HUES64 (cell line): ENCODE measurements at regions not wholly inside any gene's neighbourhood (a gene's known extent, or its start where the extent isn't known, plus 50 kb on each side); places are given as distances from the start of the nearest gene placed in this dataset.
"Not testable (repeated sequence)": the region's sequence is repeated elsewhere in the genome, so short reads cannot be mapped to it uniquely, and the experiment has no call there.

ENCODE experiments used
- H3K27ac ChIP-seq: 2 replicates; pipeline ENCODE4 v1.7.0; 2013; ENCODE audit warnings: low read depth, low read length, inconsistent platforms
- H3K27me3 ChIP-seq: 2 replicates; pipeline ENCODE4 v1.6.1; 2013; ENCODE audit warnings: mild to moderate bottlenecking, low read length; ENCODE audit not compliant: insufficient read depth
- H3K36me3 ChIP-seq: 2 replicates; pipeline ENCODE4 v1.6.1; 2013; ENCODE audit warnings: mild to moderate bottlenecking, low read length; ENCODE audit not compliant: insufficient read depth
- H3K4me1 ChIP-seq: 2 replicates; pipeline ENCODE4 v1.6.1; 2013; ENCODE audit warnings: mild to moderate bottlenecking, low read length, moderate library complexity; ENCODE audit not compliant: insufficient read depth
- H3K4me3 ChIP-seq: 2 replicates; pipeline ENCODE4 v1.5.1; 2013; ENCODE audit warnings: mild to moderate bottlenecking, low read length, moderate library complexity
- H3K9ac ChIP-seq: 2 replicates; pipeline ENCODE4 v1.6.1; 2013; ENCODE audit warnings: mild to moderate bottlenecking, low read depth, low read length
- H3K9me3 ChIP-seq: 2 replicates; pipeline ENCODE4 v1.6.1; 2013; ENCODE audit warnings: low read depth, low read length; ENCODE audit not compliant: insufficient read depth
- WGBS: fragments of 150-250, 120-280 bp; methylation state at CpG from one replicate; pipeline ENCODE4 v1.1.7; 2013; ENCODE audit warnings: missing lambda C conversion rate; 5-methylcytosine and 5-hydroxymethylcytosine counted together

DNA sequence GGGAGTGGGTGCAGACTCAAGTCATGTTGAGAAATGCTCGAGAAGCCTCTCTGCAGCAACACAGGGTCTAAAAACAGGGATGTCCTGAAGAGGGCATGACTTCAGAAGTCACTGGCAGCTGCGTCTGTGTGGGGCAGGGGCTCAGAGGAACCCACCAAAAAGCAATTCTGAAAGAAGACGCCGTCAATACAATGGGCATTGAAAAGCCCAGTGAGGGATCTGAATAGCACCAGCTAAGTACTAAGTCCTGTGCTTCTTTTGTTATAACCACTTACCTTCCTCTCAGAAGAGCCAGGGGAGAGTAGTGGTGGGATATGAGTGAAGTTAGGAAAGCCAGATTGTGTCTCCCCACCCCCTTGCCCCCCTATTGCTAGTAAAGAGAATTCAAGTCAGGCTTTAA is 137.2 kb downstream of the INHBA start:
- H3K9me3 ChIP-seq: no peaks in the 10 kb centered on the region
- no peaks in the 10 kb centered on the region for H3K27me3 ChIP-seq
- peaks cover 7% of the 10 kb centered on the region; the same call in 1 of the 2 replicates for H3K4me1 ChIP-seq
- H3K36me3 ChIP-seq: no peaks in the 10 kb centered on the region
- no peak overlapping the region for H3K9ac ChIP-seq
- WGBS: 84% methylated on average over 4 of the region's 4 CpGs
- H3K27ac ChIP-seq: no peak overlapping the region
- no peak overlapping the region for H3K4me3 ChIP-seq

DNA sequence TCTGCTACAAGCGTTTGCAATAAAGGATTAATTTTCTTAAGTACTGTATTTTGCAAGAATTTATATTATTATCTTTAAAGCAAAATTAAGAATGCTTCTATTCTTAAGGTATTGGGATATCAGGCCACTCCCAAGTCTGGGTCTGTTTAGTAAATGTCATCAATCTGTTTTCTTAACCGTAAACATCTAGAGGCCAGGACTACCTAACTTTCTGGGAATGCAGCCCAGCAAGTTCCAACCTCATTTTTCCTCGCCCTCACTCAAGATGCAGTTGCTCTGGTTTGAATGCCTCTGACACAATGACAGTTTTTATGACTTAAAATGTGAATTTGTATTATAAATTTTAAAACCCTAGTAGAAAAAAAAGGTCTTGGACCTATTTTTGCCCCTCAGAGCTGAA is 143.5 kb downstream of the INHBA start:
- H3K9ac ChIP-seq: no peak overlapping the region
- H3K27ac ChIP-seq: no peak overlapping the region
- H3K36me3 ChIP-seq: no peaks in the 10 kb centered on the region
- peaks cover 22% of the 10 kb centered on the region for H3K9me3 ChIP-seq
- H3K4me1 ChIP-seq: no peaks in the 10 kb centered on the region
- H3K4me3 ChIP-seq: no peak overlapping the region
- 100% methylated on average over 2 of the region's 3 CpGs for WGBS
- no peaks in the 10 kb centered on the region for H3K27me3 ChIP-seq

DNA sequence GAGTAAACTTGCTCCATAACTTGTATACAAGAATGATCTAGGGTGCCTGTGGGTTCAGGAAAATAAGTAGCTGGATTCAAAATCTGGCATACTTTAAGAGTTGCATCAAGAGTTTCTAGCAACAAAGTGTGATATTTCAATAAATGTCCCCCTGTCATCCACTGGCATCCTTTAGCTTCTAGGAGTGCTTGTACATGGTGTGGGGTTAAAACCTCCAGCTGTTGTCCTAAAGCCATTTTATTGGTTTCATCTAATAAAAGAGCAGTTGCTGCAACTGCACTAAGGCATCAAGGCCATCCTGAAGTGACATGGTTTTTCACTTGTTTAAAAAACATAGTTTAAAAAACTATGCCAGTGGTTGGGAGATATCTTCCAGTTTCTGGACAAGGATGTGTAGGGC is 148.4 kb downstream of the INHBA start:
- Histone ChIP-seq H3K4me3 (no peak overlapping the region), H3K9ac (no peak overlapping the region), H3K27ac (no peak overlapping the region), H3K27me3 (no peaks in the 10 kb centered on the region), H3K9me3 (peaks cover 22% of the 10 kb centered on the region), H3K4me1 (no peaks in the 10 kb centered on the region), H3K36me3 (no peaks in the 10 kb centered on the region)

DNA sequence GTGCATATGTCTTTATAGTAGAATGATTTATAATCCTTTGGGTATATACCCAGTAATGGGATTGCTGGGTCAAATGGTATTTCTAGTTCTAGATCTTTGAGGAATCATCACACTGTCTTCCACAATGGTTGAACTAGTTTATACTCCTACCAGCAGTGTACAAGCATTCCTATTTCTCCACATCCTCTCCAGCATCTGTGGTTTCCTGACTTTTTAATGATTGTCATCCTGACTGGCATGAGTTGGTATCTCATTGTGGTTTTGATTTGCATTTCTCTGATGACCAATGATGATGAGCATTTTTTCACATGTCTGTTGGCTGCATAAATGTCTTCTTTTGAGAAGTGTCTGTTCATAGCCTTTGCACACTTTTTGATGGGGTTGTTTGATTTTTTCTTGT is 152.8 kb downstream of the INHBA start:
- H3K9ac ChIP-seq, H3K4me3 ChIP-seq, H3K27me3 ChIP-seq, H3K27ac ChIP-seq, H3K4me1 ChIP-seq, H3K36me3 ChIP-seq, H3K9me3 ChIP-seq: not testable (repeated sequence)

DNA sequence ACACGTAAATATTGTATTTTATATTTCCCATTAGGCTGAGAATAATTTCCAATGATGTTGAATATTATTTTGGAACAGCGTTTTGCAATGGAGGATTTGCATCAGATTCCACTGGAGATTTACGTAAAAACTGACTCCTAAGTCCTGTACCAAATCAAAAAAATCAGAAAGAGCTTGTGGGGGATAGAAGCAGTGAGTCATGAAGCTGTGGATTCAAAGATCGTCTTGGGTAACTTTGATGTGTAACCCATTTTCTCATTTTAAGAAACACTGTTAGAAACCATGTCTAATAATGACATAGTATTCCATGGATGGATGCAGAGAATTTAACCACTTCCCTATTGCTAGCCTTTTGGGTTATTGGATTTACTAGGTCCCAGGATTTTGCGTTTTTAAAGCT is 158.6 kb downstream of the INHBA start:
- H3K27me3 ChIP-seq: no peaks in the 10 kb centered on the region
- H3K36me3 ChIP-seq: no peaks in the 10 kb centered on the region
- no peak overlapping the region for H3K4me3 ChIP-seq
- no peak overlapping the region for H3K27ac ChIP-seq
- no peaks in the 10 kb centered on the region for H3K9me3 ChIP-seq
- 85% methylated on average over 4 of the region's 5 CpGs for WGBS
- peaks cover 7% of the 10 kb centered on the region; the same call in 1 of the 2 replicates for H3K4me1 ChIP-seq
- no peak overlapping the region for H3K9ac ChIP-seq

DNA sequence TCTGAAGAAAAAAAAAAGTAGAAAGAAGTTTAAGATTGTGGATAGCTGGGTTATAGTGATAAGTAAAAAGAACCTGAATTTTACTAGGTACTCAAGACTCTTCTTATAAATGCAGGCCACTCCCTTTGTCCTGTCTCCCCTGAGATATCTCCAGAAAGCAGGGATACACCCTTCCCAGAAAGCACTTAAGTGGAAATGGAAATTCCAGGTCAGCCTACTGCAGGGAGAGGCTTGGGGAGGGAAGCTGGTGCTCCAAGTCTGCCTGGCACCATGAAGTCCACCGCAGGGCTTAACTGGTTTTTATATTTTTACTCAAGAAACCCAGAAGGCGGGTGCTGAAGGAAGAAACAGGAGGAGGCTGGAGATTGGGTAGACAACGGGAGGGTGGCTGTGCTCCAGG is 162.3 kb downstream of the INHBA start:
- 87% methylated on average over 3 of the region's 3 CpGs for WGBS
- Histone ChIP-seq H3K27ac (no peak overlapping the region), H3K4me3 (no peak overlapping the region), H3K9me3 (no peaks in the 10 kb centered on the region), H3K36me3 (no peaks in the 10 kb centered on the region), H3K4me1 (peaks cover 17% of the 10 kb centered on the region), H3K9ac (no peak overlapping the region), H3K27me3 (no peaks in the 10 kb centered on the region)

DNA sequence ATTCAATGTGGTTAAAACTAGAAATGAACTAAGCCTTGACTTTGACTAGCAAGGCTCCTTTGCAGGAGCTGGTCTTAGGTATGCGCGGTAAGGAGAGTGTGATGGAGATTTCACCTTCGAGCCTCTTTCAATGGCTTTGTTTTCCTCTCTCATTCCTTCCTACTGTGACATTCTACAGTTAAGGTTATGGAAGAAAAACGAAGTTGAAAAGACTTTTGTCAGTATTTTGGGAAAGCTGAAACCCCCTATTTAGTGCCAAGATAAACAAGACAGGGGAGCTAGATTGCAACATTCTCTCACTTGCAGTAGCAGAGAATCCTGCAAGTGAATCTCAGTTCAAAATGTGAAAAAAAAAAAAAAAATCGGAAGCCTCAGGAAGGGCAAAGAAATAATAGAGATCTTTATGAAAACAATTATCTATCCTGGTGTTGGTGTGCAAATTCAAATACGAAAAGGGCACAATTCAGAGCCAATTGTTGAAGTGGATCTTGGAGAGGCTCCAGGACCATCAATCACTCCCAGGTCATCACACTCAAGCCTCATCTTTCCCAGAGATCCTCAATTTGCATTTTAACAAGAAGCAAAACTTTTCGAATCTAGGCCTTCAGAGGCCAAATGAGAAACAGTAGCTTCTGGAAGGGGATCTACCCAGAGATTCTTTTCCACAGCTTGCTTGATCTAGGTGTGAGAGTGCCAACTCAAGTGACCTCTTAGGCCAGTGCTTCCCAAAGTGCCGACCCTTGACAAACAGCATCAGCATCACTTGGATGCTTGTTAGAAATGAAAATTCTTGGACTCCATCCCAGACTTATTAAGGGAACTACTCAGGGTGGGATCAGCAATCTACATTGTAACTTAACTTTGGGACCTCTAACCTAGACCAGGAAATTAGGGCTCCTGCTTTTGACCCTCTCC is 163.8 kb downstream of the INHBA start:
- Histone ChIP-seq H3K9me3 (peaks cover 2% of the 10 kb centered on the region), H3K4me1 (peaks cover 17% of the 10 kb centered on the region), H3K27me3 (no peaks in the 10 kb centered on the region), H3K27ac (peak overlapping the region; percentile 94; the same call in 1 of the 2 replicates), H3K4me3 (no peak overlapping the region), H3K36me3 (no peaks in the 10 kb centered on the region), H3K9ac (no peak overlapping the region)
- 38% methylated on average over 7 of the region's 8 CpGs for WGBS

DNA sequence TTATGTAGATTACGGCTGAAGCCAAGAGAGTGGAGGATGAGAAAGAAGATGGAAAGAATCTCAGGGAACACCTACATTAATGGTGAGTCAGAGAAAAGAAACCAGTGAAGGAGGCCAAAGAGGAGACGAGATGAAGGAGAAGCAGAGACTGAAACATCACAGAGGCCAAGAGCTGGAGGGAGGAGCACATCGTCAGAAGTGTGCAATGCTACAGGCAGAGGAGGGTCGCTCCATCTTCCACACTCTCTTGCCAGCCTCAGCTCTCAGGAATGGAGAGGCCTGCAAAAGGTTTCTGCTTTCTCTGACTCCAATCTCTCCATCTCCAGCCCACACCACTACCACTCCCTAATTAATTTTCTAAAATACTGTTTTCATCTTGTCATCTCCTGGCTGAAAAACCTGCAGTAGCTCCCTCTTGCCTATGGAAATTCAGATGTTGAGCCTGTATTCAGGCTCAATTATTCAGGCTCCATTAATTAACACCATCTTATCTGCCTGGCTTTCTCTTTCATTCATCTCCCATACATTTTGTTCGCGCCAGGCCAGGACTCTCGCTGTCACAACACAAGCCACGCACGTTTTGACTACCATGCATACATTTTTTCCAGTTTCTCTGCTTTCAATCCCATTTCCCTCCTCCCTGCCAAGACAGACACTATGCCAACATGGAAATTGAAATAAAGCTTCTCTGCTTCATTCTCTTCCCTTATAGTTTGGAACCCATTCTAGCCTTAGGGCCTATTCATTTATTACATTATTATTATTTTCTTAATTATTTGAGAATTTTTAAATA is 165.8 kb downstream of the INHBA start:
- H3K4me1 ChIP-seq: peaks cover 17% of the 10 kb centered on the region
- WGBS: 92% methylated on average over 9 of the region's 9 CpGs

DNA sequence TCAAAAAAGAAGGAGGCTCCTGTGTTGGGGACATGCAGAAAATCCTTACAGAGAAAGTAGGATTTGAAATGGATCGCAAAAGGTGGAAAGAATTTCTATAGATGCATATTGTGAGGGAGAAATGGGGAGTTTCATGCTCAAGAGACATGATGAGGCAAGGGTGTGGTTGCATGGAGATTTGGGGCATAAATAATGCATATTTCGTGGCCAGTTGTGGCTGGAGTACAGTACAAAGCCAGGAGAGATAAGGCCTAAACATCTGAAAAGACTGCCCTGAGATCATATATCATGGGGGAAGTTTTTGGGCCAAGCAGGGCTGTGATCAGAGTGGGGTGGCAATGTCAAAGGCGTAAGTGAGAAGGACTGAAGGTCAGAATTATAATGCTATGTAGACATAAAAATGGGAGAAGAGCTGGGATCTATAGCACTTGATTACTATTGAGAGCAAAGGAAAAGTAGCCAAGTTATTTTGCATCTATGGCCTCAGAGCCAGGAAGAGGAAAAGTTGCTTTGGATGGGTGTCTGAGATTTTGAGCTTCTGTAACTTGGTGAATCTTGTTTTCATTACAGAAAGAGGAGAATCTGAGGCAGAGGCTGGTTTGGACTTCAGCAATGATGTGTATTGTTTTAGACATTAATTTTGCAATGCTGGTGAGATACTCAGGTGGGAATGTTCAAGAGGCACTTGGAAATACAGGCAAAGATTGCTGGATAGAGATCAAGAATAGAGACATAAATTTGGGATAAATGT is 166.6 kb downstream of the INHBA start:
- Histone ChIP-seq H3K36me3 (no peaks in the 10 kb centered on the region), H3K27ac (no peak overlapping the region), H3K9me3 (peaks cover 4% of the 10 kb centered on the region), H3K4me3 (no peak overlapping the region), H3K9ac (no peak overlapping the region), H3K4me1 (peaks cover 17% of the 10 kb centered on the region), H3K27me3 (no peaks in the 10 kb centered on the region)
- WGBS: 92% methylated on average over 3 of the region's 3 CpGs

More for the DNA sequence above, 165.8 kb downstream of the INHBA start:
- no peaks in the 10 kb centered on the region for H3K27me3 ChIP-seq
- no peak overlapping the region for H3K9ac ChIP-seq
- no peak overlapping the region for H3K27ac ChIP-seq
- H3K36me3 ChIP-seq: no peaks in the 10 kb centered on the region
- no peak overlapping the region for H3K4me3 ChIP-seq
- peaks cover 4% of the 10 kb centered on the region for H3K9me3 ChIP-seq

DNA sequence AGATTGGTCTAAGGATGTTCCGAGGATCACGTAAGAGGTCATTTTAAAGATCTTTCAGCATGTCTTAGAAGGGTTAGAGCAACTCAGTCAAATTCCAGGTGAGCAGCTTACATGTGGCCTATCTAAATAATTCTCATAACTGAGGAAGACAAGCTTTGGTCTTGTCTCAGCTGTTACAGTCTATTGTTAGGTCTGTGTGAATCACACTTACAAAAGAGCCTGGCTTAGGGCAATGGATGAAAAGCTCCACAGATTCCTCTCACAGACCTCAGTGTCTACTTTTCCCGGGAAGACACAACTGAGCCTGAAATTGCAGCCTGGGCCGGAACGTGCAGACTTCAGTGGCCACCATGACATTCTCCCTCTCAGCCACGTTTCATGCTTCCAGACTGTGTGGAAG is 173.1 kb downstream of the INHBA start:
- Histone ChIP-seq H3K4me1 (no peaks in the 10 kb centered on the region), H3K9ac (no peak overlapping the region), H3K4me3 (no peak overlapping the region), H3K27ac (no peak overlapping the region), H3K9me3 (peaks cover 5% of the 10 kb centered on the region), H3K27me3 (no peaks in the 10 kb centered on the region), H3K36me3 (no peaks in the 10 kb centered on the region)
- WGBS: 95% methylated on average over 6 of the region's 6 CpGs

DNA sequence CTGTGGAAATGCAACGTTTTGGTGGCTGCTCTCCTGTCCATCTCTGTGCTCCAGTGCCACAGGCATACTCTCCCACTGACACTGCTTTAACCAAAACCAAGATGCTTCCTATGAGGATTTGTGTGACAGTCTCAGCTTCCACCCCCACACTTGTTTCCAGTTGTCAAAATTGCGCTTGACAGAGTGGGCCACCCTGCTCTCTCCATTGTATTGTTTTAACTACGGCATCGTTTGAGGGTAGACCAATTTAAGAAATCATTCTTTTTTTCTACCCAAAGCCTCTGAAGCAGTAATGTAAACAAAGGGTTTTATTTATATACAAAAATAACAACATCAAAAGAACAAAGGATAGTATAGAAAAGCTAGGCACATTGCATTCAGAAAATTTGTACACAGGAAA is 178.0 kb downstream of the INHBA start:
- Histone ChIP-seq H3K9me3 (peaks cover 16% of the 10 kb centered on the region), H3K4me3 (no peak overlapping the region), H3K4me1 (no peaks in the 10 kb centered on the region), H3K27me3 (no peaks in the 10 kb centered on the region), H3K9ac (no peak overlapping the region), H3K36me3 (no peaks in the 10 kb centered on the region), H3K27ac (no peak overlapping the region)
- 91% methylated on average over 3 of the region's 4 CpGs for WGBS
